GM23338 (cell line): ENCODE measurements at regions not wholly inside any gene's neighbourhood (a gene's known extent, or its start where the extent isn't known, plus 50 kb on each side); places are given as distances from the start of the nearest gene placed in this dataset.

Experiments
- ATAC-seq: fragments of 200-7000 bp; cut with Tn5 transposase; 3 replicates; pipeline ENCODE4 v1.9.1; 2020
- DNase-seq: peaks from one replicate; pipeline ENCODE4 v3.0.0-alpha.2; 2015; ENCODE audit warnings: low spot score
- H2AFZ ChIP-seq: fragments of 200-600 bp; sonication (generic); 2 replicates; pipeline ENCODE4 v1.8.0; 2016; ENCODE audit warnings: antibody characterized with exemption, mild to moderate bottlenecking, moderate library complexity
- H3F3A ChIP-seq: fragments of 200-600 bp; sonication (generic); replicated peaks from 2 replicates; pipeline ENCODE4 v1.8.0; 2017; ENCODE audit warnings: antibody characterized with exemption, mixed run types, low read depth
- H3K27ac ChIP-seq: fragments of 200-600 bp; sonication (generic); 2 replicates; pipeline ENCODE4 v1.6.1; 2016; ENCODE audit warnings: low read depth
- H3K27me3 ChIP-seq: fragments of 200-600 bp; sonication (generic); 2 replicates; pipeline ENCODE4 v1.8.0; 2016; ENCODE audit warnings: mild to moderate bottlenecking, mixed run types, moderate library complexity; ENCODE audit not compliant: insufficient read depth
- H3K36me3 ChIP-seq: fragments of 200-600 bp; sonication (generic); 2 replicates; pipeline ENCODE4 v1.8.0; 2016; ENCODE audit warnings: mild to moderate bottlenecking; ENCODE audit not compliant: insufficient read depth
- H3K4me1 ChIP-seq: fragments of 200-600 bp; sonication (generic); 2 replicates; pipeline ENCODE4 v1.8.0; 2016; ENCODE audit warnings: mild to moderate bottlenecking, moderate library complexity; ENCODE audit not compliant: insufficient read depth
- H3K4me2 ChIP-seq: fragments of 200-600 bp; sonication (generic); 2 replicates; pipeline ENCODE4 v1.7.1; 2017; ENCODE audit warnings: mixed run types
- H3K4me3 ChIP-seq: fragments of 200-600 bp; sonication (generic); 2 replicates; pipeline ENCODE4 v1.6.1; 2016; ENCODE audit warnings: mixed run types
- H3K79me2 ChIP-seq: fragments of 200-600 bp; sonication (generic); replicated peaks from 2 replicates; pipeline ENCODE4 v1.8.0; 2017; ENCODE audit warnings: mild to moderate bottlenecking; ENCODE audit not compliant: insufficient read depth
- H3K9me2 ChIP-seq: fragments of 200-600 bp; sonication (generic); 2 replicates; pipeline ENCODE4 v1.8.0; 2017; ENCODE audit not compliant: insufficient read depth
- H4K20me1 ChIP-seq: fragments of 200-600 bp; sonication (generic); replicated peaks from 2 replicates; pipeline ENCODE4 v1.8.0; 2017; ENCODE audit warnings: mild to moderate bottlenecking; ENCODE audit not compliant: insufficient read depth
- H3K27ac Mint-ChIP-seq: 2 replicates; pipeline ENCODE4 v1.8.0; 2020; ENCODE audit warnings: inconsistent platforms, mild to moderate bottlenecking, moderate library complexity, mixed read lengths
- H3K27me3 Mint-ChIP-seq: 3 replicates; pipeline ENCODE4 v1.8.0; 2022; ENCODE audit warnings: low read depth, mild to moderate bottlenecking, moderate library complexity, mixed read lengths, inconsistent platforms; ENCODE audit not compliant: insufficient read depth, poor library complexity
- H3K36me3 Mint-ChIP-seq: 3 replicates; pipeline ENCODE4 v1.8.0; 2021; ENCODE audit warnings: low read depth, mild to moderate bottlenecking, inconsistent platforms, moderate library complexity, mixed read lengths
- H3K4me1 Mint-ChIP-seq: 3 replicates; pipeline ENCODE4 v1.8.0; 2020; ENCODE audit warnings: mild to moderate bottlenecking, inconsistent platforms, mixed read lengths
- H3K4me3 Mint-ChIP-seq: 3 replicates; pipeline ENCODE4 v1.8.0; 2021; ENCODE audit warnings: moderate library complexity, mild to moderate bottlenecking, inconsistent platforms, mixed read lengths
- H3K9me3 Mint-ChIP-seq: 3 replicates; pipeline ENCODE4 v1.8.0; 2020; ENCODE audit warnings: moderate library complexity, mild to moderate bottlenecking, inconsistent platforms, mixed read lengths
- CREB1 ChIP-seq: fragments of 250-450 bp; sonication (Bioruptor Pico); IDR thresholded peaks from 2 replicates; pipeline ENCODE4 v1.5.0; 2020; ENCODE audit warnings: low read depth, mild to moderate bottlenecking, moderate library complexity
- EZH2 ChIP-seq: fragments of 200-600 bp; sonication (generic); IDR thresholded peaks from one replicate; pipeline ENCODE4 v1.8.0; 2017; ENCODE audit warnings: antibody characterized with exemption, mild to moderate bottlenecking, low read depth; ENCODE audit not compliant: unreplicated experiment
- EZH2phosphoT487 ChIP-seq: fragments of 200-600 bp; sonication (generic); IDR thresholded peaks from one replicate; pipeline ENCODE4 v1.8.1; 2018; ENCODE audit warnings: antibody characterized with exemption; ENCODE audit not compliant: unreplicated experiment
- JUNB ChIP-seq: IDR thresholded peaks from one replicate; pipeline ENCODE4 v1.6.1; 2016; ENCODE audit warnings: antibody characterized with exemption; ENCODE audit not compliant: unreplicated experiment
- NANOG ChIP-seq: IDR thresholded peaks from 2 replicates; pipeline ENCODE4 v1.6.1; 2016; ENCODE audit warnings: antibody characterized with exemption, borderline replicate concordance
- POLR2AphosphoS5 ChIP-seq: IDR thresholded peaks from 2 replicates; pipeline ENCODE4 v1.6.1; 2016; ENCODE audit warnings: antibody characterized with exemption, low read depth
- STAT1 ChIP-seq: IDR thresholded peaks from one replicate; pipeline ENCODE4 v1.6.1; 2016; ENCODE audit warnings: antibody characterized with exemption; ENCODE audit not compliant: unreplicated experiment
- ZNF114 ChIP-seq: fragments of 250-450 bp; sonication (Bioruptor Pico); IDR thresholded peaks from 2 replicates; pipeline ENCODE4 v1.5.0; 2020; ENCODE audit warnings: mild to moderate bottlenecking, moderate library complexity
- ZNF331 ChIP-seq: fragments of 250-450 bp; sonication (Bioruptor Pico); IDR thresholded peaks from 2 replicates; pipeline ENCODE4 v1.5.0; 2020; ENCODE audit warnings: low read depth, mild to moderate bottlenecking, moderate library complexity
- TF ChIP-seq, protein P1 (sequence below), 2 experiments: fragments of 200-600 bp in 1 of 2; sonication (generic) in 1 of 2; conservative IDR thresholded peaks; 2 replicates each; pipeline versions ENCODE4 v1.5.1 to v1.6.1; 2016 to 2017; ENCODE audit warnings: antibody characterized with exemption in 2 of 2, low read depth in 2 of 2, mild to moderate bottlenecking in 2 of 2, moderate library complexity in 1 of 2
- TF ChIP-seq, protein P2 (sequence below): IDR thresholded peaks from one replicate; pipeline ENCODE4 v1.6.1; 2018; ENCODE audit warnings: antibody characterized with exemption; ENCODE audit not compliant: unreplicated experiment
- TF ChIP-seq, protein P3 (sequence below): IDR thresholded peaks from 2 replicates; pipeline ENCODE4 v1.6.1; 2016; ENCODE audit warnings: antibody characterized with exemption
- TF ChIP-seq, protein P4 (sequence below): fragments of 250-450 bp; sonication (Bioruptor Pico); IDR thresholded peaks from 2 replicates; pipeline ENCODE4 v1.5.0; 2020; ENCODE audit warnings: mild to moderate bottlenecking, moderate library complexity

DNA sequence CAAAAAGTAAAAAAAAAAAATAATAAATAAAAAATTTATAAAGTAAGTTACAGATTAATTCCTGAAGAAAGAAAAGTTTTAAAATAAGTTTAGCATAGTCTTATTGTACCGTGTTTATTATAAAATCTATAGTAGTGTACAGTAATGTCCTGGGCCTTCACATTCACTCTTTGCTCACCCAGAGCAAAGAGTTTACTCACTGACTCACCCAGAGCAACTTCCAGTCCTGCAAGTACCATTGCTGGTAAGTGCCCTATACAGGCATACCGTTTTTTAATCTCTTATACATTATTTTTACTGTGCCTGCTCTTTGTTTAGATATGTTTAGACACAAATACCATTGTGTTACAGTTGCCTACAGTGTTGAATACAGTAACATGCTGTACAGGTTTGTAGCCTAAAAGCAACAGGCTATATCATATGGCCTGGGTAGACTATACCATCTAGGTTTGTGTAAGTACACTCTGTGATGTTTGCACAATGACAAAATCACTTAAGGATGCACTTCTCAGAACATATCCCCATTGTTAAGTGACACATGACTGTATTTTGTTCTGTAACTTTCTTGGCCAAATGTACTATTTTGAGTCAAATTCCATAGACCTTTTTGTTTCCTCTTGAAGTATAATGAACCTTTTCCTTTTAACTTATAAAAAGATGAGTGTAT is 199.0 kb upstream of the NUDT6 start:
- H3K4me1 ChIP-seq = no peaks in the 10 kb centered on the region
- Mint-ChIP-seq H3K9me3 (no peaks in the 10 kb centered on the region), H3K27me3 (no peaks in the 10 kb centered on the region), H3K36me3 (peaks cover 7% of the 10 kb centered on the region; the same call in 2 of the 3 replicates), H3K4me3 (no peak overlapping the region), H3K27ac (no peak overlapping the region), H3K4me1 (no peaks in the 10 kb centered on the region)
- no peak overlapping the region for H3K4me2 ChIP-seq
- no peaks in the 10 kb centered on the region for H3F3A ChIP-seq
- TF ChIP-seq POLR2AphosphoS5 (no peak), STAT1 (no peak), NANOG (no peak), ZNF331 (CRISPR knock-in tag) (no peak), EZH2 (no peak), JUNB (no peak), CREB1 (CRISPR knock-in tag) (no peak), ZNF114 (CRISPR knock-in tag) (no peak), EZH2phosphoT487 (no peak)
- TF ChIP-seq, protein P1, sequence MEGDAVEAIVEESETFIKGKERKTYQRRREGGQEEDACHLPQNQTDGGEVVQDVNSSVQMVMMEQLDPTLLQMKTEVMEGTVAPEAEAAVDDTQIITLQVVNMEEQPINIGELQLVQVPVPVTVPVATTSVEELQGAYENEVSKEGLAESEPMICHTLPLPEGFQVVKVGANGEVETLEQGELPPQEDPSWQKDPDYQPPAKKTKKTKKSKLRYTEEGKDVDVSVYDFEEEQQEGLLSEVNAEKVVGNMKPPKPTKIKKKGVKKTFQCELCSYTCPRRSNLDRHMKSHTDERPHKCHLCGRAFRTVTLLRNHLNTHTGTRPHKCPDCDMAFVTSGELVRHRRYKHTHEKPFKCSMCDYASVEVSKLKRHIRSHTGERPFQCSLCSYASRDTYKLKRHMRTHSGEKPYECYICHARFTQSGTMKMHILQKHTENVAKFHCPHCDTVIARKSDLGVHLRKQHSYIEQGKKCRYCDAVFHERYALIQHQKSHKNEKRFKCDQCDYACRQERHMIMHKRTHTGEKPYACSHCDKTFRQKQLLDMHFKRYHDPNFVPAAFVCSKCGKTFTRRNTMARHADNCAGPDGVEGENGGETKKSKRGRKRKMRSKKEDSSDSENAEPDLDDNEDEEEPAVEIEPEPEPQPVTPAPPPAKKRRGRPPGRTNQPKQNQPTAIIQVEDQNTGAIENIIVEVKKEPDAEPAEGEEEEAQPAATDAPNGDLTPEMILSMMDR (conservative IDR thresholded peaks at IDR 0.05; ENCODE audit: low read depth in 2 of 2) = no peak
- TF ChIP-seq, protein P2, sequence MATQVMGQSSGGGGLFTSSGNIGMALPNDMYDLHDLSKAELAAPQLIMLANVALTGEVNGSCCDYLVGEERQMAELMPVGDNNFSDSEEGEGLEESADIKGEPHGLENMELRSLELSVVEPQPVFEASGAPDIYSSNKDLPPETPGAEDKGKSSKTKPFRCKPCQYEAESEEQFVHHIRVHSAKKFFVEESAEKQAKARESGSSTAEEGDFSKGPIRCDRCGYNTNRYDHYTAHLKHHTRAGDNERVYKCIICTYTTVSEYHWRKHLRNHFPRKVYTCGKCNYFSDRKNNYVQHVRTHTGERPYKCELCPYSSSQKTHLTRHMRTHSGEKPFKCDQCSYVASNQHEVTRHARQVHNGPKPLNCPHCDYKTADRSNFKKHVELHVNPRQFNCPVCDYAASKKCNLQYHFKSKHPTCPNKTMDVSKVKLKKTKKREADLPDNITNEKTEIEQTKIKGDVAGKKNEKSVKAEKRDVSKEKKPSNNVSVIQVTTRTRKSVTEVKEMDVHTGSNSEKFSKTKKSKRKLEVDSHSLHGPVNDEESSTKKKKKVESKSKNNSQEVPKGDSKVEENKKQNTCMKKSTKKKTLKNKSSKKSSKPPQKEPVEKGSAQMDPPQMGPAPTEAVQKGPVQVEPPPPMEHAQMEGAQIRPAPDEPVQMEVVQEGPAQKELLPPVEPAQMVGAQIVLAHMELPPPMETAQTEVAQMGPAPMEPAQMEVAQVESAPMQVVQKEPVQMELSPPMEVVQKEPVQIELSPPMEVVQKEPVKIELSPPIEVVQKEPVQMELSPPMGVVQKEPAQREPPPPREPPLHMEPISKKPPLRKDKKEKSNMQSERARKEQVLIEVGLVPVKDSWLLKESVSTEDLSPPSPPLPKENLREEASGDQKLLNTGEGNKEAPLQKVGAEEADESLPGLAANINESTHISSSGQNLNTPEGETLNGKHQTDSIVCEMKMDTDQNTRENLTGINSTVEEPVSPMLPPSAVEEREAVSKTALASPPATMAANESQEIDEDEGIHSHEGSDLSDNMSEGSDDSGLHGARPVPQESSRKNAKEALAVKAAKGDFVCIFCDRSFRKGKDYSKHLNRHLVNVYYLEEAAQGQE = no peak
- TF ChIP-seq, protein P3, sequence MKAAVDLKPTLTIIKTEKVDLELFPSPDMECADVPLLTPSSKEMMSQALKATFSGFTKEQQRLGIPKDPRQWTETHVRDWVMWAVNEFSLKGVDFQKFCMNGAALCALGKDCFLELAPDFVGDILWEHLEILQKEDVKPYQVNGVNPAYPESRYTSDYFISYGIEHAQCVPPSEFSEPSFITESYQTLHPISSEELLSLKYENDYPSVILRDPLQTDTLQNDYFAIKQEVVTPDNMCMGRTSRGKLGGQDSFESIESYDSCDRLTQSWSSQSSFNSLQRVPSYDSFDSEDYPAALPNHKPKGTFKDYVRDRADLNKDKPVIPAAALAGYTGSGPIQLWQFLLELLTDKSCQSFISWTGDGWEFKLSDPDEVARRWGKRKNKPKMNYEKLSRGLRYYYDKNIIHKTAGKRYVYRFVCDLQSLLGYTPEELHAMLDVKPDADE = no peak
- TF ChIP-seq, protein P4, sequence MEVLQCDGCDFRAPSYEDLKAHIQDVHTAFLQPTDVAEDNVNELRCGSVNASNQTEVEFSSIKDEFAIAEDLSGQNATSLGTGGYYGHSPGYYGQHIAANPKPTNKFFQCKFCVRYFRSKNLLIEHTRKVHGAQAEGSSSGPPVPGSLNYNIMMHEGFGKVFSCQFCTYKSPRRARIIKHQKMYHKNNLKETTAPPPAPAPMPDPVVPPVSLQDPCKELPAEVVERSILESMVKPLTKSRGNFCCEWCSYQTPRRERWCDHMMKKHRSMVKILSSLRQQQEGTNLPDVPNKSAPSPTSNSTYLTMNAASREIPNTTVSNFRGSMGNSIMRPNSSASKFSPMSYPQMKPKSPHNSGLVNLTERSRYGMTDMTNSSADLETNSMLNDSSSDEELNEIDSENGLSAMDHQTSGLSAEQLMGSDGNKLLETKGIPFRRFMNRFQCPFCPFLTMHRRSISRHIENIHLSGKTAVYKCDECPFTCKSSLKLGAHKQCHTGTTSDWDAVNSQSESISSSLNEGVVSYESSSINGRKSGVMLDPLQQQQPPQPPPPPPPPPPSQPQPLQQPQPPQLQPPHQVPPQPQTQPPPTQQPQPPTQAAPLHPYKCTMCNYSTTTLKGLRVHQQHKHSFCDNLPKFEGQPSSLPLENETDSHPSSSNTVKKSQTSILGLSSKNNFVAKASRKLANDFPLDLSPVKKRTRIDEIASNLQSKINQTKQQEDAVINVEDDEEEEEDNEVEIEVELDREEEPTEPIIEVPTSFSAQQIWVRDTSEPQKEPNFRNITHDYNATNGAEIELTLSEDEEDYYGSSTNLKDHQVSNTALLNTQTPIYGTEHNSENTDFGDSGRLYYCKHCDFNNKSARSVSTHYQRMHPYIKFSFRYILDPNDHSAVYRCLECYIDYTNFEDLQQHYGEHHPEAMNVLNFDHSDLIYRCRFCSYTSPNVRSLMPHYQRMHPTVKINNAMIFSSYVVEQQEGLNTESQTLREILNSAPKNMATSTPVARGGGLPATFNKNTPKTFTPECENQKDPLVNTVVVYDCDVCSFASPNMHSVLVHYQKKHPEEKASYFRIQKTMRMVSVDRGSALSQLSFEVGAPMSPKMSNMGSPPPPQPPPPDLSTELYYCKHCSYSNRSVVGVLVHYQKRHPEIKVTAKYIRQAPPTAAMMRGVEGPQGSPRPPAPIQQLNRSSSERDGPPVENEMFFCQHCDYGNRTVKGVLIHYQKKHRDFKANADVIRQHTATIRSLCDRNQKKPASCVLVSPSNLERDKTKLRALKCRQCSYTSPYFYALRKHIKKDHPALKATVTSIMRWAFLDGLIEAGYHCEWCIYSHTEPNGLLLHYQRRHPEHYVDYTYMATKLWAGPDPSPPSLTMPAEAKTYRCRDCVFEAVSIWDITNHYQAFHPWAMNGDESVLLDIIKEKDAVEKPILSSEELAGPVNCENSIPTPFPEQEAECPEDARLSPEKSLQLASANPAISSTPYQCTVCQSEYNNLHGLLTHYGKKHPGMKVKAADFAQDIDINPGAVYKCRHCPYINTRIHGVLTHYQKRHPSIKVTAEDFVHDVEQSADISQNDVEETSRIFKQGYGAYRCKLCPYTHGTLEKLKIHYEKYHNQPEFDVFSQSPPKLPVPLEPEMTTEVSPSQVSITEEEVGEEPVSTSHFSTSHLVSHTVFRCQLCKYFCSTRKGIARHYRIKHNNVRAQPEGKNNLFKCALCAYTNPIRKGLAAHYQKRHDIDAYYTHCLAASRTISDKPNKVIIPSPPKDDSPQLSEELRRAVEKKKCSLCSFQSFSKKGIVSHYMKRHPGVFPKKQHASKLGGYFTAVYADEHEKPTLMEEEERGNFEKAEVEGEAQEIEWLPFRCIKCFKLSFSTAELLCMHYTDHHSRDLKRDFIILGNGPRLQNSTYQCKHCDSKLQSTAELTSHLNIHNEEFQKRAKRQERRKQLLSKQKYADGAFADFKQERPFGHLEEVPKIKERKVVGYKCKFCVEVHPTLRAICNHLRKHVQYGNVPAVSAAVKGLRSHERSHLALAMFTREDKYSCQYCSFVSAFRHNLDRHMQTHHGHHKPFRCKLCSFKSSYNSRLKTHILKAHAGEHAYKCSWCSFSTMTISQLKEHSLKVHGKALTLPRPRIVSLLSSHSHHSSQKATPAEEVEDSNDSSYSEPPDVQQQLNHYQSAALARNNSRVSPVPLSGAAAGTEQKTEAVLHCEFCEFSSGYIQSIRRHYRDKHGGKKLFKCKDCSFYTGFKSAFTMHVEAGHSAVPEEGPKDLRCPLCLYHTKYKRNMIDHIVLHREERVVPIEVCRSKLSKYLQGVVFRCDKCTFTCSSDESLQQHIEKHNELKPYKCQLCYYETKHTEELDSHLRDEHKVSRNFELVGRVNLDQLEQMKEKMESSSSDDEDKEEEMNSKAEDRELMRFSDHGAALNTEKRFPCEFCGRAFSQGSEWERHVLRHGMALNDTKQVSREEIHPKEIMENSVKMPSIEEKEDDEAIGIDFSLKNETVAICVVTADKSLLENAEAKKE (CRISPR knock-in tag) = no peak
- no peak overlapping the region for H3K4me3 ChIP-seq
- no peaks in the 10 kb centered on the region for H3K9me2 ChIP-seq
- no peak for DNase-seq
- H3K79me2 ChIP-seq = no peaks in the 10 kb centered on the region
- H2AFZ ChIP-seq = no peak overlapping the region
- H4K20me1 ChIP-seq = no peaks in the 10 kb centered on the region
- no peaks in the 10 kb centered on the region for H3K36me3 ChIP-seq
- no peak overlapping the region for H3K27ac ChIP-seq
- H3K27me3 ChIP-seq = no peaks in the 10 kb centered on the region
- no peak for ATAC-seq
